Fibroblast of peridontal ligament (primary cell): ENCODE measurements at regions not wholly inside any gene's neighbourhood (a gene's known extent, or its start where the extent isn't known, plus 50 kb on each side); places are given as distances from the start of the nearest gene placed in this dataset.
A peak's percentile ranks its signal among the peaks of the same experiment; 100 is the strongest.
"Not testable (repeated sequence)": the region's sequence is repeated elsewhere in the genome, so short reads cannot be mapped to it uniquely, and the experiment has no call there.

Experiments
- DNase-seq: peaks from one replicate; pipeline ENCODE4 v3.0.0-alpha.2; 2010; ENCODE audit errors: extremely low read depth

DNA sequence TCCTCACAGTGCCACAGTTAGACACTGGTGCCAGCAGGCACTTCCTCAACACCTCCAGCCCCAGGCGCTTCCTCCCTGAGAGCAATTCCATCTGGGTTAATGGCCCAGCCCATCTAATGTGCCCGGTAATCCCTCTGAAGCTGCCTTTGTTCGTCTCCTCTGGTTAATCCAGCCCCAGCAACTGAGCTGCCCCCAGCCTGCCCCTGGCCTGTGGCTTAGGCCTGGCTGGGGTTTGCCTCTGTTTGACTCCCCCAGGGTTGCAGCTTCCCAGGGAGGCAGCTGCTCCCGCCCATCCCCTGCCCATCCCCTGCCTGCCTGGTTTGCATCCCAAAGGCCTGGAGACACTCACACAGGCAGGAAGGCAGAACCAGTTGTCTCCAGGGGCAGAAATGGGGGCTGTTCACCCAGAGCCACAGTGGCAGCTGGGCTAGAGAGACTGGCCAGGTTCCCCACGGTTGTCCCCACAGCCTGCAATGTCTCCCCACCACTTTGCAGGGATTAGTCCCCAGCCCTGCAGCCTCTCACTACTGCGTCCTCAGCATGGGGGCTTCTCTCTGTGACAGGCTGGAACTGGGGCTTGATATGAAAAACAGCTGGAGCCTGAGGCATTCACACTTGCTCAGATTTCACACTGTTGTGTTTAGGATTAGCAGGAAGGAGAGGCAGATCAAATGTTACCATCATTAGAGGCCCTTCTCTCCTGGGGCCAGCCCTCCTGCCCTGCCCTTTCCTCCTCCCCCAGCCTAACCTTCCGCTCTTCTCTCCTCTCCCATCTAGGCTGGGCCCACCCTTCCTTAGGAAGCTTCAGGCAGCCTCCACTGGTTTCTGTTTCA, 120.2 kb downstream of the TLR5 start:
- no peak for DNase-seq

GRCh38 chr1:223023863-223024262, 119.2 kb downstream of the TLR5 start:
- DNase-seq, result no peak

- DNase-seq, result not testable (repeated sequence)
Measured at GRCh38 chr1:223024486-223024885, 118.6 kb downstream of the TLR5 start.

GRCh38 chr1:223025190-223025734, 117.8 kb downstream of the TLR5 start:
- DNase-seq, result not testable (repeated sequence)

DNA sequence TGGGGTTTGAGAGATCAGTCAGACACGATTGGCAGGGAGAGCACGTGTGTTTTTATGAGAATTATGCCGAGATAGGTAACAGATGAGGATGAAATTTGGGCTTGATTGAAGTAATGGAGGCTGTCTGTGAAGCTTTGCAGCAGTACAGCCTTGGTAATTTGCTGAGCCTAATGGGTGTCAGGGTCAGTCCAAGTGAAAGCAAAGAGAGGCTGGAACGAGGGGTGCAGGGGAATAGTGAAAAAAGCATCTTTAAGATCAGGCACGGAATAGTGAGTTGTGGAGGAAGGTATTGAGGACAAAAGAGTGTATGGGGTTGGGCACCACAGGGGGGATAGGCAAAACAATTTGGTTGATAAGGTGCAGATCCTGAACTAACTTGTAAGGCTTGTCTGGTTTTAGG, 116.4 kb downstream of the TLR5 start:
- DNase-seq, result not testable (repeated sequence)

- no peak for DNase-seq
Measured at GRCh38 chr1:223029985-223030769, 112.9 kb downstream of the TLR5 start.

DNA sequence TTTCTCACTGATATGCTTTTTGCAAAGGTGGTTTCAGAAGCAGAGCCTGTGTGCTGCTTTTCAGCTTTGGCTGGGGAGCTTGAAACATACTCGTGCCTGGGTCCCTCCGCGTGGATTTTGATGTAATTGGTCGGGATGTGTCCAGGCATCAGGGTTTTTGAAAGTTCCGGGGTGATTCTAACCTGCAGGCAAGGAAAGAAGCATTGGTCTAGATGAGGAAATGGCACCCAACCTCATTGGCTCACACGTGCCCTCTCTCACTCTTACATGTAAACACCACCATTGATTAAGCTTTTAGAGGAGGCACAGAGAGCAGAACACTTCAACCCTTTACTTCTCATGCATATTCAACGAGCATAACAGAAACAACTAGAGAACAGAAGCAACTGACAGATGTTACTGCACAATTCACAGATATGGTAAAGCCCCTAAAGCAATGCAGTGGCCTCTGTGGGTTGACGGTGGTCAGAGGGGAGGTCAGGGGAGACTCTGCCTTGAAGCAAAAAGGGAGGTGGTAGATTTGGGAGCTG, 112.1 kb downstream of the TLR5 start:
- DNase-seq, result no peak

GRCh38 chr1:223031733-223032601, 111.1 kb downstream of the TLR5 start:
- DNase-seq, result peak; percentile 83

- DNase-seq, result no peak
Measured at GRCh38 chr1:223033658-223034057, 109.4 kb downstream of the TLR5 start.

- DNase-seq, result no peak
Measured at GRCh38 chr1:223034270-223034798, 108.7 kb downstream of the TLR5 start.

DNA sequence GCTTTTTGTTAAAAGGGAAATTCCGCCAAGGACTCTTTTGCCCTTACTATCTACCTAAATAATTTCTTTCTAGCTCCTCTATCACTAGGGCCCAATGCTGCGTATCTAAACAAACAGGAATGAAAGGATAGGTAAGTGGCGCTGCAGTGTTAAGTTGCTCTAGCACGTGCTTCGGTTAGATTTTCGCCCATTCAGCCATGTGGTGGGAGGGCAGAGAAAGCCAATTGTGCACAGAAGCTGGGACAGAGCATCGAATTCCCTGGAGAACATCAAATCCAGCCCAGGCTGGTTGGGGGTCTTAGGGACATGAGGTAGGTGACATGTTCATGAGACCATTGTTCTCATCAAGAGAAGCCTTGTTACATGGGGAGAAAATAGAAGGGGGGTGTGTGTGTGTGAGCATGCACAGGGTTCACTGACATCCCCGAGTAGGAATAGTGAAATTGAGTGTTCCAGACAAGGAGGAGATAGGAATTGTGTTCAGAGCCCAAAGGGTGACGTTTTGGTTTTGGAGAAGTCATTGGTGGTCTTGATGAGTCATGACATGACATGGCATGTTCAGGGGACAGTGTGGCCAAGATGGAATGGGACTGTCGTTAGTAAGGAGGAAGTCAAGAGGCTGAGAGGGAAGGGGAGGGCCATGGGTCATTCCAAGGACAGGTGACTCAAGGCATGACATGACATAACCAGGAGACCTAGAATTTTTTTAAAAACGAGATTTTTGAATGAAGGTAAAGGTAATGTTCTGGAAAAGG, 107.1 kb downstream of the TLR5 start:
- no peak for DNase-seq

DNA sequence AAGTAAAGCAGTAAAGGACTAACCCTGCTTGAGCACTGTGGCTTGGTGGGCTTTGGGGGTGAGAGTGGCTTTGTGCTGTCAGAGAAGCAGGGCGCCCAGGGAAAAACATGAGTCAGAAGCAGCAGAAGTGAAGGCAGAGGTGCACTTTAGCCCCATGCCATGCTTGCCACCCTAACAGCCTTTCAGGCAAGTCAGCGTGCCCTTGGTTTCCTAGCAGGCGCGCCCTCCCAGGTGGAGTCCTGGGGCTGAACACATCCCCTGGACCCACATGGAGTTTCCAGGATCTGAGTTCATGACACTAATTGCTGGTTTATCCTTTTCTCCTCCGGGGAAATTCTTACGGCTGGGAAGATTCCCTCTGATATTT, 106.6 kb downstream of the TLR5 start:
- no peak for DNase-seq

GRCh38 chr1:223037845-223038244, 105.2 kb downstream of the TLR5 start:
- DNase-seq, result no peak

- no peak for DNase-seq
Measured at GRCh38 chr1:223038288-223039006, 104.6 kb downstream of the TLR5 start.

DNA sequence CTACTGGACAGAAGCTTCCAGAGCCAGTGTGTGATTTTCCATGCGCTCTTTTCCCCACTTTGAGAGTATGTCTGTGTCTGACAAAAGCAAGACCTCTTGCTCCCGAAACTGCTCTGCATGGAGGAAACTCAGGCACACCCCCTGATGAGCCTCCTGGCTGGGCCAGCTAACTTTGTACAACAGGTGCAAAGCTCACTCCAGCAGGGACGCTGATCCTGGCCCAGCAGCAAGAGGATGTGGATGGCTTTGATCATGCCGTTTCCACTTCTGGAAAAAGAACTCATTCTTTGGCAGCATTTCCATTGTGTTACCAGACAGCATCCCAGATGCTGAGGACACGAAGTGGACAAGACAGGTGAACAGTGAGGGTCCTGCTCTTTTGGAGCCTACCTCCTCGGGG, 103.1 kb downstream of the TLR5 start:
- DNase-seq, result no peak

DNA sequence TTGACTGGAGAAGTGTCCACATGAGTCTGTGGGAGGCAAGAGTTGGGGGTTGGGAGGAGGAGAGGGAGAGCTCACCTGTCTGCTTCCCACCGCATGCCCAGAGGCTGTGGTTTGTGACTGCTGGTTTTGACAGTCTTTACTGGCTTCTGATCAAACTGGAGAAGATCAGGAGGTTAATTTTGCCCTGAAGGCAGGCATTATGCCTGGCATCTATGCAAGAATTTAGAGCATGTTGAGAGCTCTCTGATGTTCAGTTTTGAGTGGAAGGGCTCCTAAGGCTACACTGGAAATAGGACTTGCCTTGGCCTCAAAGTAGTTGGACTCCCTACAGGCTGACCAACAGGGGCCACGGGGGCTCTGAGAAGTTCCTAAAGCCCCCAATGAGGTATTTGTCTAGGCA, 101.6 kb downstream of the TLR5 start:
- no peak for DNase-seq

DNA sequence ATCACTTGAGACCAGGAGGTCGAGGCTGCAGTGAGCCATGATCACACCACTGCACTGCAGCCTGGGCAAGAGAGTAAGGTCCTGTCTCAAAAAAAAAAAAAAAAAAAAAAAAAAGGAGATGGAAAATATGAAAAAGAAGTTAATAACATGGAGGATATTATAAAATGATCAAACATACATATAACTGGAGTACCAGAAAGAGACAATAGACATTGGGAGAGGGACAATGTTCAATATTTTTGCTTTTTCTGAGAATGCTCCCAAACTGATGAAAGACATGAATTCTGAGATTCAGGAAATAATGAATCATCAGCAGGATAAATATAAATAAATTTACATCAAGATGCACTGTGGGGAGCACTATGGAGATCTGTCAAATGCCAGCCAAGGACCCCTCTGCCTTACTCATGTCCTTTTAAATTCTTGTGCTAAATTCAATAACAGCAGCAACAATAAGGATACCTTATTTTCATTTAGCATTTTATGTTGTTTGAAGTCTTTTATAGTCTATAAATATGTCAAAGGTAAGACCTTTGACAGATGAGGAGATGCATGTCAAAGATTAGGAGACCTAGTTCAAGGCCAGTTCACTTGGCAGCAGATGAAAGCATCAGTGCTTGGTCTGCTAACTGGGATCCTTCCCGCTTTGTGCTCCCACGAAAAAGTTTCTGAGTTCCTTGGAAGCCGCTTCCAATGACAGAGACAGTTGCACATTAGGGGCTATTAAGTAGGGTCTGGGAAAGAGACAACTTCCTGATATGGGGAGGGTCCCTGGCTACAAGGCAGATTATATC, 97.7 kb downstream of the TLR5 start:
- DNase-seq, result no peak

DNA sequence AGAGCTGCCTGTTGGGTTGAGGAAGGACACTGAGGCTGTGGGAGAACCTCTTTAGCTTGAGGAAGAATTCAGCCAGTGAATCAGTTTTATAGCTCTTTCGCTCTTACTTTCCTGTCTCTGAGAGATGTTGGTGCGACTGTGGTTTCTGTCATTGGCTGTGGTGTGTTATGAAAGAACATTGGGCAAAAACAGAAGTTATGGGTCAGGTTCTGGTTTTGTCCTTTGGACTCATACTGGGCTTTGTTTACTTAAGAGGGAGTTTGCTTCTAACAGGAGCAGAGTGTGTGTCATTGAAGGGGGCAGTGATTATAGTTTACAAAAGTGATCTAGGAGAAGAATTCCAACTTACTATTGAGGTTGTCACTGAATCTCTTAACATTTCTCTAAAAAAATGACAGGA, 97.0 kb downstream of the TLR5 start:
- no peak for DNase-seq

DNA sequence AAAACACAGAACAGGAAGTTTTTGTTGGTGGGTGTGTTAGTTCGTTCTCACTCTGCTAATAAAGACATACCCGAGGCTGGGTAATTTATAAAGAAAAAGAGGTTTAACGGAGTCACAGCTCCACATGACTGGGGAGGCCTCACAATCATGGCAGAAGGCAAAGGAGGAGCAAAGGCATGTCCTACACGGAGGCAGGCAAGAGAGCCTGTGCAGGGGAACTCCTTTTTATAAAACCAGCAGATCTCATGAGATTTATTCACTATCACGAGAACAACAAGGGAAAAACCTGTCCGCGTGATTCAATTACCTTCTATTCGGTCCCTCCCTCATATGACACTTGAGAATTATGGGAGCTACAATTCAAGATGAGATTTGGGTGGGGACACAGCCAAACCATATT, 96.6 kb downstream of the TLR5 start:
- not testable (repeated sequence) for DNase-seq
